Spleen (tissue), 7 donors: ENCODE measurements at regions not wholly inside any gene's neighbourhood (a gene's known extent, or its start where the extent isn't known, plus 50 kb on each side); places are given as distances from the start of the nearest gene placed in this dataset.

ENCODE experiments used
- POLR2A ChIP-seq, 3 donors: fragments of 450-650 bp; IDR thresholded peaks; one replicate each; pipeline ENCODE4 v1.5.1; 2017; ENCODE audit warnings: antibody characterized with exemption in 3 of 3, mild to moderate bottlenecking in 1 of 3
- POLR2AphosphoS5 ChIP-seq, 3 donors: sonication (generic); formaldehyde crosslinking; IDR thresholded peaks; one replicate each; pipeline ENCODE4 v1.5.1; 2017; ENCODE audit warnings: antibody characterized with exemption in 3 of 3
- TF ChIP-seq, protein P1 (sequence below), 11 experiments: fragments of 200-600 bp in 7 of 11; fragments of 450-650 bp in 4 of 11; sonication (generic) in 4 of 11; IDR thresholded peaks in 8 of 11; conservative IDR thresholded peaks in 3 of 11; 1 replicate in 7 of 11; 2 replicates in 4 of 11; pipeline versions ENCODE4 v1.4.0 to v1.8.0; 2016 to 2021; ENCODE audit warnings: antibody characterized with exemption in 11 of 11, inconsistent platforms in 4 of 11, mild to moderate bottlenecking in 1 of 11
- donor health status: DM: no; HTN: no; CAD: no; lungs with moderate emphysema.
- donor health status: DM: no; HTN: no; CAD: no.
- donor health status: DM: no; HTN: no; CAD: no.

DNA sequence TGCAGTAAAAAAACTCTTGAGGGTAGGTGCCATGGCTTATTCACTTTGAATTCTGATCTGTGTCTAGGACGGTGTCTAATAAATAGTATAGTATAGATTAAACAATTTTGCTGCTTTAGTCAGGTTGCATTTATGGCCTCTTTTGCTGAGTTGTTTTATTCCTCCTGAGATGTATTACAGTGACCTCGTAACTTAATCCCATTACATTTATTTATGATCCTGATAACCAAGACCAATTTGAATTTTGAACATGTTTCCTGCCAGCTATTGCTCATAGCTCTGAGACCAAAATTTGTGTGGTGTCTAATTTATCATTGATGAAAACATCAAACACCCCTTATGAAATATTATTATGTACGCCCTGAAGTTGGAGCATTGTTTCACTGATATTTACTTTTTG lies 381.9 kb upstream of the SEMA3C start:
- TF ChIP-seq, protein P1, sequence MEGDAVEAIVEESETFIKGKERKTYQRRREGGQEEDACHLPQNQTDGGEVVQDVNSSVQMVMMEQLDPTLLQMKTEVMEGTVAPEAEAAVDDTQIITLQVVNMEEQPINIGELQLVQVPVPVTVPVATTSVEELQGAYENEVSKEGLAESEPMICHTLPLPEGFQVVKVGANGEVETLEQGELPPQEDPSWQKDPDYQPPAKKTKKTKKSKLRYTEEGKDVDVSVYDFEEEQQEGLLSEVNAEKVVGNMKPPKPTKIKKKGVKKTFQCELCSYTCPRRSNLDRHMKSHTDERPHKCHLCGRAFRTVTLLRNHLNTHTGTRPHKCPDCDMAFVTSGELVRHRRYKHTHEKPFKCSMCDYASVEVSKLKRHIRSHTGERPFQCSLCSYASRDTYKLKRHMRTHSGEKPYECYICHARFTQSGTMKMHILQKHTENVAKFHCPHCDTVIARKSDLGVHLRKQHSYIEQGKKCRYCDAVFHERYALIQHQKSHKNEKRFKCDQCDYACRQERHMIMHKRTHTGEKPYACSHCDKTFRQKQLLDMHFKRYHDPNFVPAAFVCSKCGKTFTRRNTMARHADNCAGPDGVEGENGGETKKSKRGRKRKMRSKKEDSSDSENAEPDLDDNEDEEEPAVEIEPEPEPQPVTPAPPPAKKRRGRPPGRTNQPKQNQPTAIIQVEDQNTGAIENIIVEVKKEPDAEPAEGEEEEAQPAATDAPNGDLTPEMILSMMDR (IDR thresholded peaks at IDR 0.05 in 8 of 11, conservative IDR thresholded peaks at IDR 0.05 in 3 of 11): no peak
- TF ChIP-seq POLR2AphosphoS5 (IDR thresholded peaks at IDR 0.05): no peak
- TF ChIP-seq POLR2A (IDR thresholded peaks at IDR 0.05): no peak
